Esophagus squamous epithelium (tissue), 4 donors: ENCODE measurements at regions not wholly inside any gene's neighbourhood (a gene's known extent, or its start where the extent isn't known, plus 50 kb on each side); places are given as distances from the start of the nearest gene placed in this dataset.

Experiments used
- CTCF ChIP-seq, 6 experiments: fragments of 450-650 bp in 4 of 6; fragments of 200-600 bp in 2 of 6; sonication (generic) in 2 of 6; IDR thresholded peaks; one replicate each; pipeline ENCODE4 v1.5.1; 2016 to 2019; ENCODE audit warnings: antibody characterized with exemption in 6 of 6, mild to moderate bottlenecking in 4 of 6, moderate library complexity in 4 of 6
- POLR2A ChIP-seq, 4 donors: fragments of 450-650 bp; IDR thresholded peaks; one replicate each; pipeline ENCODE4 v1.6.1; 2017; ENCODE audit warnings: antibody characterized with exemption in 4 of 4, mild to moderate bottlenecking in 4 of 4, moderate library complexity in 3 of 4

DNA sequence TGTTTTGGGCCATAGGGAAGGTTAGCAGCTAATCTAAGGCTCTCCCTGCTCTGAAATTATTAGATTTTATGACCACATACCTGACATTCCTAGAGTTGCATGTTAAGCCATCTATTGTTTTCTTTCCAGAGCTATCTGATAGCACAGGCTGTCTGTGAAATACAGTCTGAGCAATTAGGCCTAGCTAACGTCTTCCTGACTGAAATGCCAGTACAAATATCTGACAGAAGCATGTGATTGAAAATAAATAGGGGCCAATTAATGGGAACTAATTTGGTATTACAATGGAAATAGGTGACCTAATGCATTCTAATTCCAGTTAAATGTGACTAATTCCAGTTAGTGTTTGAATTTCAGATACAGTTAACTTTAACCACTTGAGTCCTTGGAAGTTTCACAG, 115.2 kb downstream of the C12orf75 start:
- TF ChIP-seq CTCF (IDR thresholded peaks at IDR 0.05): no peak
- TF ChIP-seq POLR2A (IDR thresholded peaks at IDR 0.05): no peak
